Right kidney (tissue), 1 donor: ENCODE measurements at regions not wholly inside any gene's neighbourhood (a gene's known extent, or its start where the extent isn't known, plus 50 kb on each side); places are given as distances from the start of the nearest gene placed in this dataset.
"Not testable (repeated sequence)": the region's sequence is repeated elsewhere in the genome, so short reads cannot be mapped to it uniquely, and the experiment has no call there.

Experiments used
- DNase-seq: peaks from one replicate; pipeline ENCODE4 v3.0.0-alpha.2; 2016

- DNase-seq: no peak
Measured at GRCh38 chr6:138663892-138664291, 109.7 kb upstream of the CCDC28A start.

- DNase-seq: no peak
Measured at GRCh38 chr6:138664745-138665144, 108.8 kb upstream of the CCDC28A start.

GRCh38 chr6:138666636-138667035 is 106.9 kb upstream of the CCDC28A start:
- no peak for DNase-seq

GRCh38 chr6:138667408-138667807 is 106.2 kb upstream of the CCDC28A start:
- no peak for DNase-seq

- no peak for DNase-seq
Measured at GRCh38 chr6:138671351-138671750, 102.2 kb upstream of the CCDC28A start.

GRCh38 chr6:138673346-138674014 is 100.1 kb upstream of the CCDC28A start:
- no peak for DNase-seq

- not testable (repeated sequence) for DNase-seq
Measured at GRCh38 chr6:138674444-138674843, 99.1 kb upstream of the CCDC28A start.

- DNase-seq: no peak
Measured at GRCh38 chr6:138677538-138677937, 96.0 kb upstream of the CCDC28A start.

- no peak for DNase-seq
Measured at GRCh38 chr6:138678168-138678567, 95.4 kb upstream of the CCDC28A start.

- DNase-seq: no peak
Measured at GRCh38 chr6:138680085-138680484, 93.5 kb upstream of the CCDC28A start.

- no peak for DNase-seq
Measured at GRCh38 chr6:138681627-138682026, 91.9 kb upstream of the CCDC28A start.

- DNase-seq: no peak
Measured at GRCh38 chr6:138682704-138683527, 90.7 kb upstream of the CCDC28A start.

- no peak for DNase-seq
Measured at GRCh38 chr6:138685257-138685656, 88.3 kb upstream of the CCDC28A start.

- DNase-seq: no peak
Measured at GRCh38 chr6:138685781-138686180, 87.8 kb upstream of the CCDC28A start.

GRCh38 chr6:138688580-138688979 is 85.0 kb upstream of the CCDC28A start:
- DNase-seq: no peak

GRCh38 chr6:138689849-138690248 is 83.7 kb upstream of the CCDC28A start:
- no peak for DNase-seq

GRCh38 chr6:138690975-138691594 is 82.5 kb upstream of the CCDC28A start:
- DNase-seq: no peak

- no peak for DNase-seq
Measured at GRCh38 chr6:138691595-138692057, 81.9 kb upstream of the CCDC28A start.

GRCh38 chr6:138692058-138692977 is 81.3 kb upstream of the CCDC28A start:
- peak; percentile 90 for DNase-seq

GRCh38 chr6:138692978-138693909 is 80.3 kb upstream of the CCDC28A start:
- DNase-seq: peak; percentile 88

- no peak for DNase-seq
Measured at GRCh38 chr6:138695193-138695592, 78.4 kb upstream of the CCDC28A start.
